Nucleus accumbens (tissue), 56 donors: ENCODE measurements at regions not wholly inside any gene's neighbourhood (a gene's known extent, or its start where the extent isn't known, plus 50 kb on each side); places are given as distances from the start of the nearest gene placed in this dataset.

Experiments used
- DNase-seq, 56 donors: peaks; one replicate each; lab custom pipeline; 2025; lab: John Stamatoyannopoulos, UW

DNA sequence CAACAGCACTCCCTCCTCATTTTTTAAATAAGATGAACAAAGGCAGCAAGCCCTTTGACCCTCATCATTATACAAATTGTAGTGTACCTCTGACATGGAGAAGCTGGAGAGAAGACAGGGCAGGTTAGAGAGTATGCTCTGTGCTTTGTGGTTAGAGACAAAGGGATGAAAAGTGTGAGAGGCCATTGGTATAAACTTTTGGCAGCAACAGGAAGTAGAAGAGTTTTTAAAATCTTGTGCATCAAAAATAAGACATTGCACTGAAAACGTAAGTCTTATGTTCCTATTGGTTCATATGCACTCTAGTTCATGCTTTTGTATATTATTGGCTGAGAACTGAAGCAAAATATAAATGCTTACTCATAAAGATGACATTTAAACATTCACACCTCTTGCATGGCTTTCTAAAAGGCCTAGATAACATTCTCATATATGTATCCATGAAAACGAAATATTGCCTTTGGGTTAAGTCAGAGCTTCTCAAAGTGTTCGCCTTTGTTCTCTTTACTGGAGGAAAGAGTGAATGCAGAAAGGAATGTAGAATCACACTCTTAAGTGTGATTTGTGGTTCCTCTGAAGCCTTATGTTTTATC lies 158.0 kb downstream of the PALM2AKAP2 start:
- no peak for DNase-seq

- DNase-seq: no peak
These were observed 159.8 kb downstream of the PALM2AKAP2 start for GRCh38 chr9:109939698-109940342.

DNA sequence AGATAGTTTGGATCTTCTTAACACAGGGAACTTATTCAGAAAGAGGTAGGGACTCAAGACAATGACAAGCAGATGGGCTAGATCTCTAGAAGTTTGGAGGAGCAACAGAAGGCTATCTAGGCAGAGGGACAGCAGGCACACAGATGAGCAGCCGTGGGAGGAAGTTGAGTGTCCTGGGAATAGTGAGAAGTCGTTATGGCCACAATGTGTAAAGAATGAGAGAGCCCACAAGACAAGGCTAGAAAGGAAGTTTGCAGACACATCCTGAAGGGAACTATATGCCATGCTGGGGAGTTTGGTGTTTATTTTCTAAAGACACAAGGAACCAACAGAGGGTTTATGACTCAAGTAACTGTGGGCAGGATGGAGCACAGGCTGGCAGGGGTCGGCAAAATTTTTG lies 160.6 kb downstream of the PALM2AKAP2 start:
- no peak for DNase-seq

- no peak for DNase-seq
These were observed 161.8 kb downstream of the PALM2AKAP2 start for GRCh38 chr9:109941771-109942170.

DNA sequence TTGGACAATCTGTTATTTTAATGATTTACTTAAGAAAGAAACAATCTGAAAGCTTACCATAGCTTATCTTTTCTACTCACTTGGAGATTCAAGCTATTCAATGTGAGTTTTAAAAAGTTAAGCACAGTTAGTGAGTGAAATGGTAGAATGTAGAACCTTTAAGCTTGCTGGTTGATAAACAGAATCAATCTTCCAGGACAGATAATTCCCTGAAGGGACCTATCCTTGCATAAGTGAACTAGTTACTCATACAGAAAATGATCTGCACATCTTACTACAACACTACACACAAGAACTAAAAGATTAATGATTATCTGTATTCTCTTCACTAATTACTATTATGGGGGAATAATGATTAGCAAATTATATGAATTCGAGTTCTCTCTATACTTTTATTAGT lies 165.6 kb downstream of the PALM2AKAP2 start:
- no peak for DNase-seq

- DNase-seq: no peak
These were observed 168.5 kb downstream of the PALM2AKAP2 start for GRCh38 chr9:109948453-109948852.

- DNase-seq: no peak
These were observed 170.9 kb downstream of the PALM2AKAP2 start for GRCh38 chr9:109950710-109951443.

- DNase-seq: no peak
These were observed 173.3 kb downstream of the PALM2AKAP2 start for GRCh38 chr9:109953300-109953699.

- DNase-seq: no peak
These were observed 174.0 kb downstream of the PALM2AKAP2 start for GRCh38 chr9:109953813-109954497.

DNA sequence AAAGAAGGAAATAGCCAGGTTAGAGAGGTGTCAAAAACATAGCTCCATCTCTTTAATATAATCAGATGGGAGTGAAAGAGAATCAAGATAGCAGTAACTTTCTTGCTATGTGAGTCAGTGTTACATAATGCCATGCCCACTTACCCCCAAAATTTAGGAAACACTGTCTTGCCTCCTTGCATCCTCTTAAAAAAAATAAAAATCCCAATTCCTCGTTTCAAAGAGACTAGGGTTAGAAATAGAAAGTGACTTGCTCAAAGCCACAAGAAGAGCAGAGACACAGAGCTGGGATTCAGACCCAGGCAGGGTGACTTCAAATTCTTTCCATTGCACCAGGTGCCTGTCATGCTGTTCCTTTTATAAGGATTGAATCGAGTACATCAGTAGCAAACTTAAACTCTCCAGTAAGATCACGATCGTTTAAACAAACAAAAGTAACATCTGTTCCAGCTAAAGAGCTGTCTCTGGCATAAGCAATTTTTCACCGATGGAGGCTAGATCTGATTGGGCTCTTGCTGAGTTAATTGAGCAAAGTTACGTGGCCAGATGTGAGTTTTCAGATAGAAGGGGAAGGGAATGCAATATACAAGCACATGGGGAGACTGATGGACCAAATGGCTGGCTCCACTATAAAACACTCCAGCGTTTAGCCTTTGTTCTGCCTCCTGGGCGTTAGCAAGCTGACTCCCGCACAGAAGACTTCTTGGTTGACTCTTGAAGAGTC lies 176.9 kb downstream of the PALM2AKAP2 start:
- DNase-seq: no peak

- DNase-seq: no peak
These were observed 179.7 kb downstream of the PALM2AKAP2 start for GRCh38 chr9:109959679-109960078.

GRCh38 chr9:109961626-109962025 lies 181.6 kb downstream of the PALM2AKAP2 start:
- no peak for DNase-seq

DNA sequence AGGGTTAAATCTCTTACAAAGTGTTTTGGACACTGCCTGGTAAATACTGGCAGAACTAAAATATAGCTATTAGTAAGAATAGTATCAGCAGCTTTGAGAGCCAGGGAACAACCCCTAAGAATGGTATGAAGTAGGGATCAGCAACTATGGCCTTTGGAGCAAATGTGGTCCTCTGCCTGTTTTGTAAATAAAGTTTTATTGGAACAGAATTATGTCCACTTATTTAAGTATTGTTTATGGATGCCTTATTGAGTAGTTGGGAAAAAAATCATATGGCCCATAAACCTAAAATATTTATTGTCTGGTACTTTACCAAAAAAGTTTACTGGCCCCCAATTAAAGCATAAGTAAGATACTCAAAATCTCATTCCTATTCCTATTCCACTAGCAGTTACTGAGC lies 182.2 kb downstream of the PALM2AKAP2 start:
- no peak for DNase-seq

DNA sequence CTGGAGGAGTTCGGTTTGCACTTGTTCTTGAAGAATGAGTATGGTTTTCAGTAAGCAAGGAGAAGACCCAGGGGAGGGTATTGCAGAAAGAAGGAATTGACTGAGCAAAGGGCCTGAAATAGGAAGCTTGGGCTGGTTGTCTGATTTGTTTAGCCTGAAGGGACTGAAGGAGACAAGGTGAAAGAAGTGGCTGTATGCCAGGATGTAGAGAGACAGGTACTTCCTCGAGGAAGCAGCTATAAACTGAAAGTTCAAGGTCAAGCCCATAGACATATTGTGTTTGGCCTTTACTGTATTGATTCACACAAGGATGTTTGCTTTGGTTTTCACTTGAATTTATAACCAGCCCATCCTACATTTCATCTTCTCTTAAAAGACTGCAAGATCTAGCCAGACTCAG lies 183.1 kb downstream of the PALM2AKAP2 start:
- no peak for DNase-seq

DNA sequence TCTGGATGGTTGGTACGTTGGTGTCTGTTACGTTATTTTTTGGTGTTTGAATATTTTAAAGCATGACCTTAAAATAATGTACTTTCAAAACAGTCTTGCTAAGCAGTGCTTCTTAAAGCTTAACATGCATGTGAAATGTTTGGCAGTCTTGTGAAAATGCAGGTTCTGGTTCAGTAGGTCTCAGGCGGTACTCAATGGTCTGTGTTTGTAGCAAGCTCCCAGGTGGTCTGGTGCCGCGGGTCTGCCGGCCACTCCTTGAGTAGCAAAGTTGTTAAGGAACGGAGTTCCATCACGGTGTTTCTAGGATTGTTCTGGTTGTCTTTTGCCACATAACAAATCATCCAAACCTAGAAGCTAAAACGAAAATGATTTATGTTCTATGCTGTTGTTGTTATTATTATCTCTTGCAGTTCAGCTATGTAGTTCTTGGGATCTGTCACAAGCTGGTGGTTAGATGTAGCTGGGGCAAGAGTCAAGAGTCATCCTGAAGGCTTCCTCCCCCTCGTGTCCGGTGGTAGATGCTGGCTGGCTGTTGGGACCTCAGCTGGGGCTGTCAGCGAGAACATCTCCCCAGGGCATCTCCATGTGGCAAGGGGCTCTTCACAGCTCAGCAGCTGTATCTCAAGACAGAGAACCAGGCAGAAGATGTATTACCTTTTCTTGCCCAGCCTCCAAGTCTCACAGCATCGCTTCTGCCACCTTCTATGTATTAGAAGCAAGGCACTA lies 186.8 kb downstream of the PALM2AKAP2 start:
- DNase-seq: no peak

DNA sequence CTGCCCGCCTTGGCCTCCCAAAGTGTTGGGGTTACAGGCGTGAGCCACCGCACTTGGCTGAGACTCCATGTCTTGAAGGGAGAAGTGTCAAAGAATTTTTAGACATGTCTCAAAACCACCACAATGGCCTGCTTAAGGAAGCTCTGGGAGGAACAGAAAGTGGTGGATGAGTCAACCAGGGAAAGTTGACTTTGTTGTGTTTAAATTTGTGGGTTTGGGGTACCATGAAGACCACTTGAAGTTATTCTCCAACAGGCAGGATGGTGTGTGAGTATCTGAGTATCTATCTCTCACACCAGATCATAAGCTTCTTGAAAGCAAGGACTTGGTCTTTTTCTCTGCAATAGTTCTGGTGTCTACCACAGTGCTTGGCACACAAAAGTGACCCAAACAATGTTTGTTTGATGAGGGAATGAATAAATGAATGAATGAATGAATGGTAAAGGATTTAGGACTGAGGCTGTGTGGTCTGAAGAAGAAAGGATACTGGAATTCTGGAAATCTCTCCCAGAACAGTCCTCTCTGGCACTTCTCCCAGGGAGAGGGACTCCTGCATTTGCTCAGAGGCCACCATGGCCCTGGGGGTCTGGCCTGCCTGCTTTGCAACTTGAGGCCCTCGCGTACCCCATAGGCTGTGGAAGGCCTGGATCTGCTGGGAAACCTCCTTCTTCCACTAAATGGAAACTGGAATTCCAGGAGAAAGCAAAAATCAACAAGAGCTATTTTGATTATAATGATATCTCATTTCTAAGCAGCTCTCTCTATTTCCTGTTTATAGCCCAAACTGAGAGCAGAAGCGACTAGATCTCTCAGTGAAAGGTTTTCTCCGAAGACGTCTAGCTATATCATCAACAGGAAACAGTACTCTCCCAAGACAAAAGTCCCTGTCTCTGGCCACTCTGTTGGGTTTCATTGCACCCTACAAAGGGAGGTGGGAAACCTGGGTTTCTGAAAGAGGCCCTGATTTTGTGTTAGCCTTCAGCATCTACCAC lies 187.9 kb downstream of the PALM2AKAP2 start:
- DNase-seq: no peak

GRCh38 chr9:109969011-109969410 lies 189.0 kb downstream of the PALM2AKAP2 start:
- peak in 1 of 56 donors; percentile 2 for DNase-seq

- DNase-seq: no peak
These were observed 189.7 kb downstream of the PALM2AKAP2 start for GRCh38 chr9:109969573-109970237.
